Stimulated activated naive CD8-positive, alpha-beta T cell treated with anti-CD3 and anti-CD28 coated beads, Interleukin-15, Interleukin-2, amounts not matched to agents 100 ng/mL and 50 ng/mL, for 24 hours (primary cell): ENCODE measurements at regions not wholly inside any gene's neighbourhood (a gene's known extent, or its start where the extent isn't known, plus 50 kb on each side); places are given as distances from the start of the nearest gene placed in this dataset.

Experiments used
- H3K27ac Mint-ChIP-seq: one replicate; pipeline ENCODE4 v1.8.0; 2021; ENCODE audit warnings: mild to moderate bottlenecking, mixed read lengths
- H3K27me3 Mint-ChIP-seq: one replicate; pipeline ENCODE4 v1.8.0; 2021; ENCODE audit warnings: mixed read lengths
- H3K36me3 Mint-ChIP-seq: one replicate; pipeline ENCODE4 v1.8.0; 2021; ENCODE audit warnings: low read depth, mixed read lengths
- H3K4me1 Mint-ChIP-seq: one replicate; pipeline ENCODE4 v1.8.0; 2021; ENCODE audit warnings: low read depth, mixed read lengths
- H3K4me3 Mint-ChIP-seq: one replicate; pipeline ENCODE4 v1.8.0; 2021; ENCODE audit warnings: mild to moderate bottlenecking, mixed read lengths
- H3K9me3 Mint-ChIP-seq: one replicate; pipeline ENCODE4 v1.8.0; 2021; ENCODE audit warnings: mixed read lengths

DNA sequence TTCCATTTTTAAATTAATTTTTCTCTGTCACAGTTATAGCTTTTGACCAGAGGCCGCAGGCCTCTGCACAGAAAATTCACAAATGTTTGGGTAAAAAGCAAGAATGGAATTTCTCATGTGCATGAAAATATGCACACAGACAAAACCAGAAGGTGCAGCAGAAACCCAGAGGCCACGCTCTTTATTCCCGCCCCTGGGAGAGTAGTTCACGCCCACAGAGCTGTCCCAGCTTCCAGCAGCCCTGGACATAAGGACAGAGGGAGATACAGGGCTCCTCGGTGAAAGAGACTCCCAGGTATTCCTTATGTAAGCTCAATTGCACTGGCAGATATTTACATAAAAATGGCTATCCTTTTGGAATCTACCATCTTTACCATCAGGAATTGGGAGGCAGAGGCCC is 245.2 kb upstream of the NFE2L3 start:
- Mint-ChIP-seq H3K27me3 (peaks cover 17% of the 10 kb centered on the region), H3K9me3 (no peaks in the 10 kb centered on the region), H3K4me1 (peaks cover 6% of the 10 kb centered on the region), H3K4me3 (no peak overlapping the region), H3K36me3 (no peaks in the 10 kb centered on the region), H3K27ac (no peak overlapping the region)

DNA sequence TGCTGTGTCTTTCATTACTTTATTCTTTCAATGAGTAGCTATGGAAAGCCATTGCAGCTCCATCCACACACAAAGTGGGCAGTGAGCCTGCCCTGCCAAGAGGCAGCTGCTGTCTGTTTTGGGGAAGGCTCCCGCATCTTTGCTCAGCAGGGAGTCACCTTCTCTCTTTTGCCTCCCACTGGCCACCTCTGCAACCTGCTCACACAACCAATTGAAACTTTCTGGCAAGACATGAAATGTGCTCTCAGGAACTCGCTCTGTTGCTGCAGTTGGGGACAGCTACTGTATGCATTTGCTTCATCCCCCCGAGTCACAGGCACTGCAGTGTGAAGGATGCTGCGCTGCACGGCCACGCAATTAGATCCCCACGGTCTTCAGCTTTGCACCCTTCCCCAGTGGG is 244.8 kb upstream of the NFE2L3 start:
- Mint-ChIP-seq H3K36me3 (no peaks in the 10 kb centered on the region), H3K4me1 (peaks cover 6% of the 10 kb centered on the region), H3K9me3 (no peaks in the 10 kb centered on the region)

GRCh38 chr7:25907731-25908130 is 244.3 kb upstream of the NFE2L3 start:
- H3K27ac Mint-ChIP-seq = no peak overlapping the region
- H3K9me3 Mint-ChIP-seq = no peaks in the 10 kb centered on the region
- no peak overlapping the region for H3K4me3 Mint-ChIP-seq
- H3K27me3 Mint-ChIP-seq = peaks cover 20% of the 10 kb centered on the region
- no peaks in the 10 kb centered on the region for H3K36me3 Mint-ChIP-seq
- H3K4me1 Mint-ChIP-seq = peaks cover 6% of the 10 kb centered on the region

More for the DNA sequence above, 244.8 kb upstream of the NFE2L3 start:
- H3K27ac Mint-ChIP-seq = no peak overlapping the region
- H3K27me3 Mint-ChIP-seq = peaks cover 20% of the 10 kb centered on the region
- no peak overlapping the region for H3K4me3 Mint-ChIP-seq

GRCh38 chr7:25908154-25908949 is 243.6 kb upstream of the NFE2L3 start:
- H3K27ac Mint-ChIP-seq = no peak overlapping the region
- H3K36me3 Mint-ChIP-seq = no peaks in the 10 kb centered on the region
- H3K4me1 Mint-ChIP-seq = peaks cover 6% of the 10 kb centered on the region
- no peaks in the 10 kb centered on the region for H3K9me3 Mint-ChIP-seq
- H3K4me3 Mint-ChIP-seq = no peak overlapping the region
- peaks cover 20% of the 10 kb centered on the region for H3K27me3 Mint-ChIP-seq

- Mint-ChIP-seq H3K36me3 (no peaks in the 10 kb centered on the region), H3K4me3 (no peak overlapping the region), H3K27ac (no peak overlapping the region), H3K4me1 (peaks cover 6% of the 10 kb centered on the region), H3K9me3 (no peaks in the 10 kb centered on the region), H3K27me3 (peaks cover 19% of the 10 kb centered on the region)
Observed at GRCh38 chr7:25911738-25912607, 240.0 kb upstream of the NFE2L3 start.

DNA sequence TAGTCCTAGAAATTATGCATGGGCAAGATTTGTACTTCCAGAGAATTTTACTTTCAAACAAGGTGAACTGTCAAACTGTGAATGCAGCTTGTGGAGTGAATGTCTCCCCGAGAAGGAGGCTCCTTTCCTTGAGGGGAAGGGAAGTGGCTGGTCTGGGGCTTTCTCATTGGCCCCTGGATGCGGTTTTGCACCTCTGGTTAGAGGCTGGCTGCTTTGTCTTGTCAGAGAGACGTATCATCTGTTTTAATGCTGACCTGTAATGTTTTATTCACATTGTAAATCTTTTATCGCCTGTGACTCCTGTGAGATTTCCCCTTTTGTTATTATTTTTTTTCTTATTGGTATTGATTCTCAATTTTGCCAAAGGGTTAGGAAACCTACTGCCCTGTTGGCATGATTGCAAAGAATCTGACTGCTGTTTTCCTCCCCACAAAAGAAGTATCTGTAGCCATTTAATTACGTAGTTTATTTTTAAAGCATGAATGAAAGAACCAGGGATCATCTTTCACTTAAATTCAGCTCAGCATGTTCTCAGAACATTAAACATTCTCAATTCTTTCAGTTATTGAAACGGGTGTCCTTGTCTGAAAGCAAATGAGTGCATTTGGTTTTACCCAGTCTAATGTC is 238.3 kb upstream of the NFE2L3 start:
- Mint-ChIP-seq H3K9me3 (peaks cover 5% of the 10 kb centered on the region), H3K27ac (no peak overlapping the region), H3K27me3 (peaks cover 28% of the 10 kb centered on the region), H3K4me1 (no peaks in the 10 kb centered on the region), H3K36me3 (peaks cover 4% of the 10 kb centered on the region), H3K4me3 (no peak overlapping the region)

DNA sequence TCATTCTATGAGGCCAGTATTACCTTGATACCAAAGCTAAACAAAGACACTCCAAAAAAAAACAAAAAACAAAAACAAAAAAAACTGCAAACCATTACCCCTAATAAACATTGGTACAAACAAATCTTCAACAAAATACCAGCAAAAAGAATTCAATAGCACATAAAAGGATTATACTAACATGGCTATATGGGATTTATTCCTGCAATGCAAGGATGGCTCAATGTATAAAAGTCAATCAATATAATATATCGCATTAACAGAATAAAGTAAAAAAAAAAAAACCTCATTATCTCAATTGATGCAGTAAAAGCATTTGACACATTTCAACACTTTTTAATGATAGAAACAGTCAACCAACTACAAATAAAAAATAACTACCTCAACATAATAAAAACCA is 233.3 kb upstream of the NFE2L3 start:
- H3K27me3 Mint-ChIP-seq = peaks cover 43% of the 10 kb centered on the region
- H3K4me3 Mint-ChIP-seq = no peak overlapping the region

GRCh38 chr7:25922296-25922695 is 229.7 kb upstream of the NFE2L3 start:
- H3K27ac Mint-ChIP-seq = no peak overlapping the region
- peaks cover 48% of the 10 kb centered on the region for H3K27me3 Mint-ChIP-seq
- no peaks in the 10 kb centered on the region for H3K4me1 Mint-ChIP-seq
- H3K4me3 Mint-ChIP-seq = no peak overlapping the region
- peaks cover 8% of the 10 kb centered on the region for H3K9me3 Mint-ChIP-seq
- peaks cover 4% of the 10 kb centered on the region for H3K36me3 Mint-ChIP-seq

More for the DNA sequence above, 233.3 kb upstream of the NFE2L3 start:
- peaks cover 8% of the 10 kb centered on the region for H3K9me3 Mint-ChIP-seq
- no peaks in the 10 kb centered on the region for H3K4me1 Mint-ChIP-seq
- H3K27ac Mint-ChIP-seq = no peak overlapping the region
- peaks cover 4% of the 10 kb centered on the region for H3K36me3 Mint-ChIP-seq

DNA sequence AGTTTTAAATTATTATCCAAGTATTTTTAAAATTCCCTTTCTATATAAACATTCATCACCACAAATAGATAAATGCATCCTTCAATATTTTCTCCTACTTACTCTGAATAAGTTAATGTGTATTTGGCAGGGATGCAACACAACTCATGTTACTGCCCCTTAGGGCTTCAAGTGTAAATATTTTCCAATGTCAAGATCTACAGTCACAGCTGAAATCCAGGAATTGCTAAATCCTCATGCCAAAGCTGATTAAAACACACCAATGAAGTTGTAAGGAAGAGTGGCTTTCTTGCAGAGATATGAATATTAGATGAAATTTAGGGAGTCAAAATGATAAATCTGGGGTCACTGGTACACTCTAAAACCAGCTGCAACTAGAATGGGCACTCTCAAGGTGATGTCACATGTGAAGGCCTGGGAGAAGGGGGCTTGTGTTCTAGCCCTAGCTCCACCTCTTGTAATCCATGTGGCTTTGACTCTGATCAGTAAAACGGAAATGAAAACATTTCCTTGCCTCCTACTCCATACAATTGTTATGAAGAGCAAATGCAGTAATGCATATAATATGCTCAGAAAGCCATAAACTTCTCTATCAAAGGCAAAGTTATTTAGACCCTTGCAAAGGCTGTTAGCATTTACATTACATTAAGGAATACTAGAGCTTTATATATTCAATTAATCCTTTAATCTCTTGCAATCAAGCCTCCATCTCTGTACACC is 228.1 kb upstream of the NFE2L3 start:
- no peak overlapping the region for H3K4me3 Mint-ChIP-seq

GRCh38 chr7:25926009-25926408 is 226.0 kb upstream of the NFE2L3 start:
- H3K27me3 Mint-ChIP-seq = peaks cover 53% of the 10 kb centered on the region

More for the DNA sequence above, 228.1 kb upstream of the NFE2L3 start:
- no peaks in the 10 kb centered on the region for H3K4me1 Mint-ChIP-seq
- H3K9me3 Mint-ChIP-seq = peaks cover 10% of the 10 kb centered on the region
- no peak overlapping the region for H3K27ac Mint-ChIP-seq
- H3K27me3 Mint-ChIP-seq = peaks cover 49% of the 10 kb centered on the region
- H3K36me3 Mint-ChIP-seq = no peaks in the 10 kb centered on the region

GRCh38 chr7:25926451-25926850 is 225.5 kb upstream of the NFE2L3 start:
- peaks cover 7% of the 10 kb centered on the region for H3K9me3 Mint-ChIP-seq
- H3K27me3 Mint-ChIP-seq = peaks cover 50% of the 10 kb centered on the region
- H3K27ac Mint-ChIP-seq = no peak overlapping the region

More at GRCh38 chr7:25926009-25926408, 226.0 kb upstream of the NFE2L3 start:
- H3K36me3 Mint-ChIP-seq = no peaks in the 10 kb centered on the region
- peaks cover 7% of the 10 kb centered on the region for H3K9me3 Mint-ChIP-seq
- H3K27ac Mint-ChIP-seq = no peak overlapping the region
- no peaks in the 10 kb centered on the region for H3K4me1 Mint-ChIP-seq
- H3K4me3 Mint-ChIP-seq = no peak overlapping the region

DNA sequence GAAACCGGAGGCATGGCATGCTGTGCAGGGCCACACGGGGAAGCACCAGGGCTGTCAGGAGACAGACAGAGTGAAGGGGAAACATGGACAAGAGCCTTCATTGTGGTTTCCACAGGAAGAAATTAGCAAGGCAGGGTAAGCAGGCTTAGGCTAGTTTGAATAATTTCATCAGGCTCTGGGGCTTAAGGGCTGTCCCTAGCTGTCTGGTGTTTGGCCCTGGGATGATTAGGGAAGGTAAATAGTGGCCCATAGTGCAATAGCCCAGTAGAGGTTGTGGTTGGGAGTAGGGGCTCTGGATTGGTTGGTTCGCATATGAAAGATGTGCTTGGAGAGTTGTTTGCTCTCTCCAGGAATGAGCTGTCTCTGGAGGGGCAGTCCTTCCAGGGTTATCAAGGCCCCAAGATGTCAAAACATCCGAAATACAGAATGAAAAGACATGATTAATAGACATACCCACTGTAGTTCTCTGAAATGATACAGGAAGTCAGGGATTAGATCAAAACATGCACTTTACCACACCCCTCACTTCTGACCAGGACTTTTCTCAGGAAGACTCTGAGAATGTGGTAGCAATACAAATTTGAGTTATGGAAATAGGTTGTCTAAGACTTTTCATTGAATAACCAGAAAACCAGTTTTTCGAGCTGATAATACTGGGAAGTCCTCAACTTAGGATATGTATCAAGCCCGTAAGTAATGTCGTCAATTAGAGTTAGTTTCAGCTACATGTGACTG is 224.9 kb upstream of the NFE2L3 start:
- peaks cover 48% of the 10 kb centered on the region for H3K27me3 Mint-ChIP-seq
- H3K36me3 Mint-ChIP-seq = no peaks in the 10 kb centered on the region
- no peak overlapping the region for H3K27ac Mint-ChIP-seq
- H3K9me3 Mint-ChIP-seq = peaks cover 7% of the 10 kb centered on the region
- H3K4me3 Mint-ChIP-seq = no peak overlapping the region
- H3K4me1 Mint-ChIP-seq = no peaks in the 10 kb centered on the region

More at GRCh38 chr7:25926451-25926850, 225.5 kb upstream of the NFE2L3 start:
- Mint-ChIP-seq H3K4me1 (no peaks in the 10 kb centered on the region), H3K4me3 (no peak overlapping the region), H3K36me3 (no peaks in the 10 kb centered on the region)

DNA sequence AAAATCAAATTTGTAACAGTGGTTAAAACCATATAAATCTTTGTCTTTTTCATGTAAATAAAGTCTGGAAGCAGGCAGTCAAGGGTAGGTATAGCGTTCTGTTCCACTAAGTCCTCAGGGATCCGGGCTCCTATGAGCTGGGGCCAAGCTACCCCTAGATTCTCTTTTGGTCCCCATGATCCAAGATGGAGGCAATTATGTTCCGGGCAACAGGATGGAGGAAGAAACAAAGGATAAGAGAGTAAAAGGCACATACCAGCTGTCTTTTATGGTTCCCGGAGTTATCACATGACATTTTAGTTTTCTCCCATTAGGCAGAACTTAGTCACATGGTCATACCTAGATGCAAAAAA is 224.4 kb upstream of the NFE2L3 start:
- H3K4me1 Mint-ChIP-seq = no peaks in the 10 kb centered on the region
- peaks cover 44% of the 10 kb centered on the region for H3K27me3 Mint-ChIP-seq
- no peaks in the 10 kb centered on the region for H3K36me3 Mint-ChIP-seq
- H3K9me3 Mint-ChIP-seq = peaks cover 10% of the 10 kb centered on the region
- H3K27ac Mint-ChIP-seq = no peak overlapping the region
- no peak overlapping the region for H3K4me3 Mint-ChIP-seq
